HG02610 (cell line): ENCODE measurements at regions not wholly inside any gene's neighbourhood (a gene's known extent, or its start where the extent isn't known, plus 50 kb on each side); places are given as distances from the start of the nearest gene placed in this dataset.

Experiments used
- ATAC-seq: cut with Tn5 transposase; IDR thresholded peaks from one replicate; pipeline ENCODE4 v1.9.1; 2021; ENCODE audit warnings: mild to moderate bottlenecking, moderate library complexity; ENCODE audit not compliant: unreplicated experiment

- no peak for ATAC-seq
Measured at GRCh38 chr10:130483691-130484467, 347.7 kb downstream of the GLRX3 start.

DNA sequence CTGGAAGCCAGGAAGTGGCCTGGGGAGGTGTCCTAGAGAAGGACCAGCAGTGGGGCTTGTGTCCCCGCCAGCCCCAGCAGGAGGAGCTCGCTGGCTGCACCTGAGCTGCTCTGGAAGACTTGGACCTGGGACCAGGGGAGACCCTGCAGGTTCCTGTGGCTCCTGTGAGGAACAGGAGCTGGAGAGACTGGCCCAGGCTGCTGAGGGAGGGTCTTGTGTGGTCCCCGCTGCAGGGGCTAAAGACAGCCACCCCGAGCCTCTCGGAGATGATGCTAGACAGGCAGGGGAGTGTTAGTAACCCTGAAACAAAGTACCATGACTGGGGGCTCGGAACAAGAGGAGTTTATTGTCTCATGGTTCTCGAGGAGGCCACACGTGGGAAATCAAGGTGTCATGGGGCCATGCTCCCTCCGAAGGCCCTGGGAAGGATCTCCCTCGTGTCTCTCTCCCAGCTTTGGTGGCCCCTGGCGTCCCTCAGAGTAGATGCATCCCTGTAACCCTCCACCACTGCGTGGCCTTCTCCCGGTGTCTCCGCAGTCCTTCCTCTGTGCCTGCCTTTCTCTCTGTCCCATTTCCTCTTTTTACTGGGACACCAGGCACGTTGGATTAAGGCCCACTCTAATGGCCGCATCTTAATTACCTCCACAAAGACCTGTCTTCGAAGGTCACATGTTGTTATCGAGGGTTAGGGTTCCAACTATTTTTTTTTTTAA is 348.4 kb downstream of the GLRX3 start:
- ATAC-seq, result no peak

DNA sequence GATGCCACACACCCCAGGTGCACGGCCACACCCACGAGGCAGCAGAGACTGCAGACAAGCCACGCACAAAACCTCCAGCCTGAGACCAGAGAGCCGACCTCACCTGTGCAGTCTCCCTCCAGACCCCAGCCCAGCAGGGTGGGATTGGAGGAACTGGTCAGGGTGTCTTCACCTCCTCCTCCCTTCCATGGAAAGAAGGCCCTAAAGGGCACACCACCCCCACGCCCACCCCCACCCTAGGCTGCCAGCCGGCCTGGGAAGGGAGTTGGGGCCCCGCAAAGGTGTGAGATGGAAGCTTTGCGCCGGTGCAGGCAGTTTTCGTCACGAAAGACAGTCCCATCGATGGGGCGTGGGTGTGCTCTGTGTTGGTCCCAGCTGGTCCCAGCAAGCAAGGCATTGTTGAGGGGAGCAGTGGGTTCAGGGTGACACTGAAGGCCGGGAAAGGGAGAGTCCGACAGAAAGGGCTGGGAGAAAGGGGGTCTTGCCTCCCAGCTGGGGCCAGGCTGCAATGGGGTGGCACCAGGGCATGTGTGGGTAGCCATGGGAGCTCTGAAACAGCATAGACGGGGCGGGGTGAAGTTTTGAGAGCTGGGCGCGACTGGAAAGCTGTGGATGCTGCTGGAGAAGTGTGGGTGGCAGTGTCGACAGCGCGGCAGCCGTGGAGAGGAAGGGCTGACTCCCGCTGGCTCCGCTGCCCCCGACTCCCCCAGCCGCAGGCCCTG is 349.2 kb downstream of the GLRX3 start:
- no peak for ATAC-seq

DNA sequence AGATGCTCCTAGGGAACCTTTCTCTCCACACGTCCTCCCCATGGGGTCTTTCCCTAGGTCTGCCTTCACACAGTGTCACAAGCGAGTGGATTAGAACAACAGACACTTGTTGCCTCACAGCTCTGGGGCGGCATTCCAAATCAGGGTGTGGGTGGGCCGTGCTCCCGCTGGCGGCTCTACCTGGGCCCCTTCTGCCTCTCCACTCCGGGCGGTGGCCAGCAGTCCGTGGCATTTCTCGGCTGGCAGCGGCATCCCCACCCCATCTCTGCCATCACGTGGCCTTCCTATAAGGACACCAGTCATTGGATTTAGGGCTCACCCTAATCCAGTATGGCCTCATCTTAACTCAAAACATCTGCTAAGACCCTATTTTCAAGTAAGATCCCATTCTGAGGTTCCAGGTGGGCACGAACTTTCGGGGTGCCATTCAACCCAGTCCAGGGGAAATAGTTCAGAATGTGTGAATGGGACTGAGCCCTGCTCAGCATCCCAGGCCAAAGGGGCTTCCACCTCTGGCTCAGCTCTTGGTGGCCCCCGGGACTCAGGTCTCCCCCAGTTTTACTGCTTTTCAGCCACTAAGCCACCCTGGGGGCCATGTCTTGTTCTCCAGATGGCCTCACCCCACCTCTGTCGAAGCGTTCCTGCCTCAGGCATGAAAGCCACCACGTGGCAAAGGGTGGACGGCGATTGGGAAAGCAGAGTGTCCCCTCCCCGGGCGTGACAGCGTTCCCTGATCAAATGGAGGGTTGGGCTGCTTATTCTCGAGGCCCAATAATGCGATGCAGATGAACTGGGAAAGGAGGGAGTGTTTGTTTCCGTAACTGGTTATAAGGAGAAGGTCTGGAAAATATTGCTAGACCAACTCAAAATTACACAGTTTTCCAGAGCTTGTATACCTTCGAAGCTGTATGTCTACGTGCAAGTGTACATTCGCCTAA is 350.0 kb downstream of the GLRX3 start:
- ATAC-seq, result no peak

DNA sequence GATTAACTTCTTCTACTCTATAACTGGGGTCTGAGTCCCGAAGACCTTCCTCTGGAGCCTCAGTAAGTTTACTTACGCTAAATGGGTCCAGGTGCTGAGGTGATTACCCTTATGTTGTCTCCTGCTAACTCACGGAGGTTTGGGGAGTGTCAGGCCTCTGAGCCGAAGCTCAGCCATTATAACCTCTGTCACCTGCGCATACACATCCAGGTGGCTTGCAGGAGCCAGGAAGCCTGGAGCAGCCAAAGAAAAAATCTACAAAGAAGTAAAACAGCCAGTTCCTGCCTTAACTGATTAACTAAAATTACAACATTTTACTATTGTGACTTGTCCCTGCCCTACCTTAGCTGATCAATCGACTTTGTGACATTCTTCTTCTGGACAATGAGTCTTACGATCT is 350.7 kb downstream of the GLRX3 start:
- no peak for ATAC-seq

- no peak for ATAC-seq
Measured at GRCh38 chr10:130487566-130487965, 351.4 kb downstream of the GLRX3 start.

- no peak for ATAC-seq
Measured at GRCh38 chr10:130489891-130490290, 353.7 kb downstream of the GLRX3 start.

- no peak for ATAC-seq
Measured at GRCh38 chr10:130491011-130491692, 355.0 kb downstream of the GLRX3 start.

- ATAC-seq, result no peak
Measured at GRCh38 chr10:130491693-130492050, 355.5 kb downstream of the GLRX3 start.

DNA sequence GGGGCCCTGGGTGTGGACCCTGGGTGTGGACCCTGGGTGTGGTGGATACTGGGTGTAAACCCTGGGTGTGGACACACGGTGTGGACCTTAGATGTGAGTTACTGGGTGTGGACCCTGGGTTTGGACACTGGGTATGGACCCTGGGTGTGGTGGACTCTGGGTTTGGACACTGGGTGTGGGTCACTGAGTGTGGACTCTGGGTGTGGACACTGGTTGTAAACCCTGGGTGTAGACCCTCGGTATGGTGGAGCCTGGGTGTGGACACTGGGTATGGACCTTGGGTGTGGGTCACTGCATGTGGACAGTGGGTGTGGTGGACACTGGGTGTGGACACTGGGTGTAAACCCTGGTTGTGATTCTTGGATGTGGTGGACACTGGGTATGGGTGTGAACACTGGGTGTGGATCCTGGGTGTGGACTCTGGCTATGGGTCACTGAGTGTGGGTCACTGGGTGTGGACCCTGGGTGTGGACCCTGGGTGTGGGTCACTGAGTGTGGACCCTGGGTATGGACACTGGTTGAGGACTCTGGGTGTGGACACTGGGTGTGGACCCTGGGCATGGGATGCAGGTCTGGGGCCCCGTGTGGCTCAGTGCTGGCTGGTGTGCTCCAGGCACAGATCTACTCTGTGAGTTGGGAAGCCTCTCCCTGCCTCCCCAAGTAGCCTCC is 356.2 kb downstream of the GLRX3 start:
- ATAC-seq, result no peak

DNA sequence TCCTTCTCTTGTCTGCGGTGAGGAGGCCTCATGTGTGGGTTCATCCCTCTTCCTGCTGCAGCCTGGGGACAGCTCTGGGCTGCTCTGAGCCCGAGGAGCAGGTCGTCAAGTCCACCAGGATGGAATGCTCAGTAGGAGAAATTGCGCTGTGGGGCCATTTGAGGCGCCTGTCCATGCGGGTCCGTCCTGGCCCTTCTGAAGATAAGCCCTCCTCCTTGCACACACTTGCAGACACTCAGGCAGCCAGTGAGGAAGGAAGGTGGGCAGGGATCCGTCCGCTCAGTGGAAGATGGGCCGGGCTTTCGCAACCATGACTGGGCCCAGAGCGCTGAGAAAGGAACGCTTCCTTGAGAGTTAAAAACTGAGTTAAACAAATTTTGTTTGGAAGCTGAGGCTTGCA is 356.8 kb downstream of the GLRX3 start:
- no peak for ATAC-seq

- no peak for ATAC-seq
Measured at GRCh38 chr10:130493446-130494145, 357.4 kb downstream of the GLRX3 start.

DNA sequence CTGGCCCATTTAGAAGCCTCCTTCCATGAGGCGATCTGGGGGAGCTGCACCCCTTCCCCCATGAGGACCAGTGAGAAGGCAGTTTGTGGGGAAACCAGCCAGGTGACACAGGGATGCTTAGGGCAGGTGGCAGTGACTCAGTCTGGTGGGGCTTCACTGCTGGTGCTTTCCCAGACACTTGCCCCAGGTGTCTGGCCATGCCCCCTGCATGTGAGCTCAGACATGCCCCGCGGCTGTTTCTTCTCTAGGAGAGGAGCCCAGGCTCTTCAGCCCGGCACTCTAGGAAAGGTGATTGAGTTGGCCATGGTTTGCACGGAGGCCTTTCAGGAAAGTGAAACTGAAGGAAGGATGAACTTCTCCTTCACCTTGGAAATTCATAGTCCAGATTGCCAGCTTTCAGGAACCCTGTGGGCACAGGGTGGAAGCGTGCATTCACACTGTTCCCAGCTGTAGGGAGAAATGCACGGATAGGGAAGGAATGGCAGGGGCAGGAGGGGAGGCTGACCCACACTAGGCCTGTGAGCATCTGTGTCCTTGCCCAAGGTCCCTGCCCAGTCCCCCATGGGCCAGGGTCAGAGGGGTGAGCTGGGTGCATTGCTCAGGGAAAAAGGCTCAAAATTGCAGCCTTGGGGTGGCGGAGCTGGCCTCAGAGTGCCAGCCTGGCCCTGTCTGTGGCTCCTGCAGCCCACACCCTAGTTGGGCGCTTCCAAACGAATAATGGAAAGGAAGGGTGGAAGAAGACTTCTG is 359.1 kb downstream of the GLRX3 start:
- no peak for ATAC-seq

DNA sequence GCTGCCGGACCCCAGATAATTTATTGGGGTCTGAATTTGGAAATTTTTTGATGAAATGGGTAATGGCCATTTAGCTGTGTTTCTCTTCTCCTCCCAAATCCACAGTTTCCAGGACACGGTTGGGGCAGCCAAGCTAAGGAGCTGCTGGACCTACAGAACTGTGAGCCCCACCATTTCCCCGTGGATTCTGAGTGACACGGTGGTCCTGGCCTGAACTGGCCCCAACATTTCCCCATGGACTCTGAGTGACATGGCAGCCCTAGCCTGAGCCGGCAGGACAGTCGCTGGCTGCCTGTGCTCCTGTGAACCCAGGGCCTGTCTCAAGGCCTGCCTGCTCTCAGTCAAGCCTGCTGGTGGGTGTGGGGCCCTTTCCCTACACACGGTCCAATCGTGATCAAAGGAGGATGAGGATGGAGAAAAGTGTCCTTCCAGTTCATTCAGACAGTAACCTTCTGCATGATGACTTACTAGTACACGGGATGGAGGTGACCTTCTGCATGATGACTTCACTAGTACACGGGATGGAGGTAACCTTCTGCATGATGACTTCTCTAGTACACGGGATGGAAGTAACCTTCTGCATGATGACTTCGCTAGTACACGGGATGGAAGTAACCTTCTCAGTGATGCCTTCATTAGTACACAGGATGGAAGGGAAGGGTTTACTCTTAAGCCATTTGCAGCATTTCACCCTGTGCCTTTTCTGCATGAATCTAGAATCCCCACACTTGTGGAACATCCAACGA is 359.9 kb downstream of the GLRX3 start:
- no peak for ATAC-seq

DNA sequence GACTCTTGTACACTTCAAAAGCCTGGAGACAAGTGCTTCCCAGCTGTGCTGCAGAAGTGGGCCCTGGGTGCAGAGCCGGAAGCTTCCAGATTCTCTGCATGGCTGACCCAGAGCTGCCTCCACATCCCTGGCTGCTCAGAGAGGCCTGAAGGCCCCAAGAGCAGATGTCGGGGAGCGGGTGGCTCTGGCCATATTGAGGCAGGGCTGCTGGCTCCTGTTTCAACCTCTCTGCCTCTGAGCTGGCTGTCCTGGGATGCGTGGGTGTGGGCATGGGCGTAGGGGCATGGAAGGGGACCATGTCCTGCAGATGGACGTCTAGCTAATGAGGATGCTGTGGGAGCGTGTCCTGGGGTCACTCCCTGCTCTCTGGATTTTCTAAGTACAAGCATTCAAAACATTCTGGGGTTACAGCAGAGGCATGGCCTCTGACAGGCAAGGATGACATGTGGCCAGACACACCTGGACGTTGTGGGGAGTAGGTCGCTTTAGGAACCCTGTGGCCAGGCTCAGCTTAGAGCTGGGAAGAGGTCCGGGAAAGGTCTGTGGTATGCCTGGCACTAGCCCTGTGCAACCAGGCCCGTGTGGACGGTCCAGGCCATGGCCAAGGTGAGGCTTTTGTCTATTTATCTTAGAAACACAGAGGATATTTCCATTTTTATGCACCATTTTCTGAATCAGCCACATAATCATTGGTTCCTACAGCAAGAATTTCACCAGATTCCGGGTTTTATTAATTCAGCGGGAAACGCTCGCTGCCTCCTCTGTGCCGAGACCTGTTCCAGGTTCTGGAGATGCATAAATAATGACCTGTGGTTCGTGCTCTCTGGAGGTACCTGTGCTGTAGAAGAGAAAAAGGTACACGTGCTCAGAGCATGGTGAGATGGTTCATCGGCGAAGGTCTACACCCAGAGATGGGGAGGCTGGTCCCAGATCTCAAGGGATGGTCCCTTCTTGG is 361.1 kb downstream of the GLRX3 start:
- ATAC-seq, result no peak

DNA sequence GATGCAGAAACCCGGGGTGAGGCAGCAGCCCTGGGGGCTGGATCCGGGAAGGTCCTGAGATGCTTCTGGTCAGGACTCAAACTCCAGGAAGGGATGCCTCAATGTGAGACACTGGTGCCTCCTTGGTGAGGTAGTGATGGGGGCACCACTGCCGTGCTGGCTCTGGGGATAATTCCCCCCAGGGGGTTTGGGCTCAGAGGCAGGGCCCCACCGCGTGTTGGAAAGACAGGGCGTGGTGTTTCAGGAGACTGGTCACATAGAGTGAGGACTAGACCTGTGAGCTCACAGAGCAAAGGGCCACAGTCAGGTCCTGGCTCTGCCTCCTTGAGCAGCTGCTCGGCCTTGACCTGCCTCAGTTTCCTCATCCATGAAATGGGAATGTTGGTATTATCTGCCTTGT is 361.9 kb downstream of the GLRX3 start:
- no peak for ATAC-seq

DNA sequence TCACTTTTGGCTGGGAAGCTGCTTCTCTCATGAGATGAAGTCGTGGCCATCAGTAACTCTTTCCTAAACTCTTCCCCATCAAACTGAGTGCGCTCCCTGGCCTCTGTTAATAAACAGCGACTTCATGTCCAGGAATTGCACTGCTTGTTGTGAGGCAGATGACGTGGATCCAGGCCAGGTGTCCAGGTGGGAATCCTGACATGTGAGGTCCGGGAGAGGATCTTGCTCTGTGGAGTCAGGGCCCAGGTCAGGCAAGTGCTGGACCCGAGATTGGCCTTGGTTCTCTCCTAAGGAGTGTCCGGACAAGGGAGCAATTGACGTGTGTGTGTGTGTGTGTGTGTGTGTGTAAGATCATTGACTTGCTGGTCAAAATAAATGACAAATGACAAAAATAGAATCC is 362.7 kb downstream of the GLRX3 start:
- no peak for ATAC-seq
